Parathyroid adenoma (tissue), 2 donors: ENCODE measurements at regions not wholly inside any gene's neighbourhood (a gene's known extent, or its start where the extent isn't known, plus 50 kb on each side); places are given as distances from the start of the nearest gene placed in this dataset.

ENCODE experiments used
- H2AFZ ChIP-seq: fragments of 300-600 bp; sonication (generic); one replicate; pipeline ENCODE4 v1.7.0; 2017; ENCODE audit warnings: antibody characterized with exemption, mild to moderate bottlenecking
- H3K27ac ChIP-seq: fragments of 300-600 bp; sonication (generic); one replicate; pipeline ENCODE4 v1.7.0; 2017
- H3K27me3 ChIP-seq: fragments of 300-600 bp; sonication (generic); one replicate; pipeline ENCODE4 v1.7.0; 2017; ENCODE audit warnings: low read length; ENCODE audit not compliant: control insufficient read depth, insufficient read depth
- H3K36me3 ChIP-seq: fragments of 300-600 bp; sonication (generic); one replicate; pipeline ENCODE4 v1.7.0; 2017; ENCODE audit warnings: low read length; ENCODE audit not compliant: control insufficient read depth, insufficient read depth
- H3K4me1 ChIP-seq: fragments of 300-600 bp; sonication (generic); one replicate; pipeline ENCODE4 v1.7.0; 2017; ENCODE audit warnings: control low read depth
- H3K4me2 ChIP-seq: fragments of 300-600 bp; sonication (generic); one replicate; pipeline ENCODE4 v1.7.0; 2017; ENCODE audit warnings: low read length
- H3K4me3 ChIP-seq: fragments of 300-600 bp; sonication (generic); one replicate; pipeline ENCODE4 v1.7.0; 2017; ENCODE audit warnings: low read depth, low read length
- H3K79me2 ChIP-seq: fragments of 300-600 bp; sonication (generic); one replicate; pipeline ENCODE4 v1.7.0; 2017; ENCODE audit warnings: control low read depth
- H3K9ac ChIP-seq: fragments of 300-600 bp; sonication (generic); one replicate; pipeline ENCODE4 v1.7.0; 2017; ENCODE audit warnings: mild to moderate bottlenecking
- H3K9me3 ChIP-seq: fragments of 300-600 bp; sonication (generic); one replicate; pipeline ENCODE4 v1.7.0; 2017; ENCODE audit warnings: low read length; ENCODE audit not compliant: control insufficient read depth
- TF ChIP-seq, protein P1 (sequence below): fragments of 300-600 bp; sonication (generic); IDR thresholded peaks from one replicate; pipeline ENCODE4 v1.7.0; 2017; ENCODE audit warnings: antibody characterized with exemption, mild to moderate bottlenecking
- donor health status: primary hyperparathyroidism.

GRCh38 chr2:176745543-176746200 is 466.9 kb upstream of the HNRNPA3 start:
- Histone ChIP-seq H3K4me1 (no peaks in the 10 kb centered on the region), H3K9ac (no peak overlapping the region), H3K27me3 (no peaks in the 10 kb centered on the region), H3K4me2 (no peak overlapping the region), H3K36me3 (no peaks in the 10 kb centered on the region), H3K4me3 (no peak overlapping the region), H2AFZ (no peak overlapping the region), H3K27ac (no peak overlapping the region), H3K79me2 (no peaks in the 10 kb centered on the region), H3K9me3 (no peaks in the 10 kb centered on the region)
- TF ChIP-seq, protein P1, sequence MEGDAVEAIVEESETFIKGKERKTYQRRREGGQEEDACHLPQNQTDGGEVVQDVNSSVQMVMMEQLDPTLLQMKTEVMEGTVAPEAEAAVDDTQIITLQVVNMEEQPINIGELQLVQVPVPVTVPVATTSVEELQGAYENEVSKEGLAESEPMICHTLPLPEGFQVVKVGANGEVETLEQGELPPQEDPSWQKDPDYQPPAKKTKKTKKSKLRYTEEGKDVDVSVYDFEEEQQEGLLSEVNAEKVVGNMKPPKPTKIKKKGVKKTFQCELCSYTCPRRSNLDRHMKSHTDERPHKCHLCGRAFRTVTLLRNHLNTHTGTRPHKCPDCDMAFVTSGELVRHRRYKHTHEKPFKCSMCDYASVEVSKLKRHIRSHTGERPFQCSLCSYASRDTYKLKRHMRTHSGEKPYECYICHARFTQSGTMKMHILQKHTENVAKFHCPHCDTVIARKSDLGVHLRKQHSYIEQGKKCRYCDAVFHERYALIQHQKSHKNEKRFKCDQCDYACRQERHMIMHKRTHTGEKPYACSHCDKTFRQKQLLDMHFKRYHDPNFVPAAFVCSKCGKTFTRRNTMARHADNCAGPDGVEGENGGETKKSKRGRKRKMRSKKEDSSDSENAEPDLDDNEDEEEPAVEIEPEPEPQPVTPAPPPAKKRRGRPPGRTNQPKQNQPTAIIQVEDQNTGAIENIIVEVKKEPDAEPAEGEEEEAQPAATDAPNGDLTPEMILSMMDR = no peak

- TF ChIP-seq, protein P1 = no peak
- no peak overlapping the region for H3K27ac ChIP-seq
- H3K36me3 ChIP-seq = no peaks in the 10 kb centered on the region
- H3K4me2 ChIP-seq = no peak overlapping the region
- H3K27me3 ChIP-seq = no peaks in the 10 kb centered on the region
- no peaks in the 10 kb centered on the region for H3K79me2 ChIP-seq
- no peaks in the 10 kb centered on the region for H3K9me3 ChIP-seq
- no peak overlapping the region for H3K9ac ChIP-seq
- H3K4me1 ChIP-seq = no peaks in the 10 kb centered on the region
- H2AFZ ChIP-seq = no peak overlapping the region
- no peak overlapping the region for H3K4me3 ChIP-seq
Observed at GRCh38 chr2:176746411-176746810, 466.2 kb upstream of the HNRNPA3 start.

DNA sequence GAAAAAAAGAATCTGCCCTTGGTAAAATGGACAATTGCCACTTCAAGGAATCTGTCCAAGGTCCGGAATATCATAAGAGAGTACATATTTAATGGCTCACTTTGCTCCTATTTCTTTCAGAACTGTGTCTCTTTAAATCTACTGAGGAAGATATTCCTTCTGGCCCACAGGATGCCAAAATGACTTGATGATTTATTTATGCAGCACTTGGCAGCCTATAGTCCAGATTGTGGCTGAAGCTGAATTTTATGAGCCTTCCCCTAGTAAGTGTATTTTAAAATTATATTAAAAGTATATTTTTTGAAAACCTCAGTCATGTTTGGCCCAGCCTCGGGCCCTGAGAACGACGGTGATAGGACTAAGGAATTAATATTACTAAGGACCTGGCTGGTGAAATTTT is 465.1 kb upstream of the HNRNPA3 start:
- no peaks in the 10 kb centered on the region for H3K4me1 ChIP-seq

DNA sequence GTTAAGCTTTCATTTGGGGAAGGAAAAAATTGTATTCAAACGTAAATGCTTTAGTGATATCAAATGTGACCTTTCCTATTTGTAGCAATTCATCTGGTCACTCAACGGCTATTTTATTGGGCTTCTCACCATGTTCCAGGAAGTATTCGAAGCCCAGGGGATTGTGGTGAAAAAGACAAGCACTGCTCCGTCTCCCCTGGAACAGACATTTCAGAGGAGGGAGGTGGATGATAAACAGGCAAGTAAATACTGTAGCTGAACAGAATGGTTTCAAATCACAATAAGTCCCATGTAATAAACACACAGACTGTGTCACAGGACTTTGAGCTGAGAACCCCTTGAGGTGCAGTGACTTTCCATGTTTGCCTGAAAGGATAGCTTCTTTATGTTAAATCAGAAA is 464.7 kb upstream of the HNRNPA3 start:
- H3K27ac ChIP-seq = no peak overlapping the region
- H3K79me2 ChIP-seq = no peaks in the 10 kb centered on the region
- no peaks in the 10 kb centered on the region for H3K9me3 ChIP-seq
- H3K4me3 ChIP-seq = no peak overlapping the region
- TF ChIP-seq, protein P1 = no peak
- H3K4me1 ChIP-seq = no peaks in the 10 kb centered on the region
- H2AFZ ChIP-seq = no peak overlapping the region
- no peak overlapping the region for H3K4me2 ChIP-seq
- H3K36me3 ChIP-seq = no peaks in the 10 kb centered on the region
- H3K27me3 ChIP-seq = no peaks in the 10 kb centered on the region
- H3K9ac ChIP-seq = no peak overlapping the region

More for the DNA sequence above, 465.1 kb upstream of the HNRNPA3 start:
- Histone ChIP-seq H3K9ac (no peak overlapping the region), H3K27me3 (no peaks in the 10 kb centered on the region), H2AFZ (no peak overlapping the region), H3K79me2 (no peaks in the 10 kb centered on the region), H3K9me3 (no peaks in the 10 kb centered on the region), H3K27ac (no peak overlapping the region), H3K4me2 (no peak overlapping the region), H3K36me3 (no peaks in the 10 kb centered on the region), H3K4me3 (no peak overlapping the region)
- TF ChIP-seq, protein P1 = no peak

DNA sequence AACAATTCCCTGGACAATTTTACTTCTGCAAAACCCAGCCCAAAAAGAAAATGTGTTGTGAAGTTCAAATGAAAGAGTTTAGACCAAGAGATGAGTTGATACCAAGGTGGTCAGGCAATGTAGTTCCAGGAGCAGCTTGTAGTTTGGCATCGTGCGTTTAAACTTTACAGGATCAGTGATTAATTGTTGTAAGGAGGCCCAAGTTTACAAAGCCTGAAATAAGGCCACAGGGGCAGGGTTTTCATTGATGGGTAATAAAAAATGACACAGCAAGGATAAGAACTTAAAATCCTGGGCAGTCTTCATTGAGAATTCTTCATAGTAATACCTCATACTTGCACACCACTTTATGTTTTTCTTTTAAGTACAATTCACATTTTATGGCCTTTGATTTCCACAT is 463.9 kb upstream of the HNRNPA3 start:
- Histone ChIP-seq H3K4me3 (no peak overlapping the region), H3K9me3 (no peaks in the 10 kb centered on the region), H3K4me1 (no peaks in the 10 kb centered on the region), H3K4me2 (no peak overlapping the region), H3K27ac (no peak overlapping the region), H3K79me2 (no peaks in the 10 kb centered on the region), H2AFZ (no peak overlapping the region), H3K36me3 (no peaks in the 10 kb centered on the region), H3K9ac (no peak overlapping the region), H3K27me3 (no peaks in the 10 kb centered on the region)
- TF ChIP-seq, protein P1 = no peak
